ENCODE measurements at regions not wholly inside any gene's neighbourhood (a gene's known extent, or its start where the extent isn't known, plus 50 kb on each side); places are given as distances from the start of the nearest gene placed in this dataset.

DNA sequence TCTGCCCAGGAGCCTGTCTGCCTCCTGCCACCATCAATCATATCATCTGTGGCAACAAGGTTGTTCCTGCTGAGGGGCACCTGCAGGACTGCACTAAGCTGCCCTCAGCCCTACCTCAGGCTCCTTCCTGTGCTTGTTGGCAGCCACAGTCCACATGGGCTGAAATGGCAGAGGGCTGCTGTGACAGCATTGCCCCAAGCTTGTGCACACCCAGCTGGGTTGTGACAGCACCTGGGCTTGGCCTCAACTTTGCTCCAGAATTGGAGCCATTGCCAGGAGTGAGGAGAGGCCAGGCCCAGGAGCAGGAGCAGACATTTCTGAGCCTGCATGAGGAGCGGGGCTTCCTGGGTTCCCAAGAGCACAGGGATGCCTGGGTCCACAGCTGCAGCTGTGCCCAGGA, 340.9 kb upstream of the CHRM2 start:
- ChIA-PET POLR2A (no interaction called here), CTCF (no interaction called here)
- ATAC-seq (no peak), DNase-seq (ENCODE audit: low read depth, low spot score) (no peak)
- Histone ChIP-seq H3K36me3 (ENCODE audit: control insufficient read depth, insufficient read depth, low read length) (no peaks in the 10 kb centered on the region), H3K27me3 (ENCODE audit: control insufficient read depth, insufficient read depth, low read length) (no peaks in the 10 kb centered on the region), H3K9me3 (ENCODE audit: control insufficient read depth, insufficient read depth, low read depth, low read length) (0 out of 2 replicates have a peak, but pooled peaks cover 4% of the 10 kb centered on the region), H3K27ac (ENCODE audit: low read length) (no peak overlapping the region), H3K4me3 (ENCODE audit: low read depth in 2 of 2, low read length in 2 of 2) (no peak overlapping the region), H3K4me1 (ENCODE audit: control insufficient read depth, insufficient read depth, low read length) (no peaks in the 10 kb centered on the region)
- intact Hi-C loops (cut with micrococcal nuclease; ENCODE audit: unreplicated experiment), result no loop called here
- no TSS peak for BruUV-seq (replicated peaks)
- in situ Hi-C loops (cut with HindIII; ENCODE audit: low pct_unique_long_range_greater_than_20kb, low sequenced_read_pairs), result no loop called here
- TF ChIP-seq, protein P1, sequence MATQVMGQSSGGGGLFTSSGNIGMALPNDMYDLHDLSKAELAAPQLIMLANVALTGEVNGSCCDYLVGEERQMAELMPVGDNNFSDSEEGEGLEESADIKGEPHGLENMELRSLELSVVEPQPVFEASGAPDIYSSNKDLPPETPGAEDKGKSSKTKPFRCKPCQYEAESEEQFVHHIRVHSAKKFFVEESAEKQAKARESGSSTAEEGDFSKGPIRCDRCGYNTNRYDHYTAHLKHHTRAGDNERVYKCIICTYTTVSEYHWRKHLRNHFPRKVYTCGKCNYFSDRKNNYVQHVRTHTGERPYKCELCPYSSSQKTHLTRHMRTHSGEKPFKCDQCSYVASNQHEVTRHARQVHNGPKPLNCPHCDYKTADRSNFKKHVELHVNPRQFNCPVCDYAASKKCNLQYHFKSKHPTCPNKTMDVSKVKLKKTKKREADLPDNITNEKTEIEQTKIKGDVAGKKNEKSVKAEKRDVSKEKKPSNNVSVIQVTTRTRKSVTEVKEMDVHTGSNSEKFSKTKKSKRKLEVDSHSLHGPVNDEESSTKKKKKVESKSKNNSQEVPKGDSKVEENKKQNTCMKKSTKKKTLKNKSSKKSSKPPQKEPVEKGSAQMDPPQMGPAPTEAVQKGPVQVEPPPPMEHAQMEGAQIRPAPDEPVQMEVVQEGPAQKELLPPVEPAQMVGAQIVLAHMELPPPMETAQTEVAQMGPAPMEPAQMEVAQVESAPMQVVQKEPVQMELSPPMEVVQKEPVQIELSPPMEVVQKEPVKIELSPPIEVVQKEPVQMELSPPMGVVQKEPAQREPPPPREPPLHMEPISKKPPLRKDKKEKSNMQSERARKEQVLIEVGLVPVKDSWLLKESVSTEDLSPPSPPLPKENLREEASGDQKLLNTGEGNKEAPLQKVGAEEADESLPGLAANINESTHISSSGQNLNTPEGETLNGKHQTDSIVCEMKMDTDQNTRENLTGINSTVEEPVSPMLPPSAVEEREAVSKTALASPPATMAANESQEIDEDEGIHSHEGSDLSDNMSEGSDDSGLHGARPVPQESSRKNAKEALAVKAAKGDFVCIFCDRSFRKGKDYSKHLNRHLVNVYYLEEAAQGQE (IDR thresholded peaks at IDR 0.05; ENCODE audit: insufficient read depth in 1 of 2, low read depth in 2 of 2, low read length in 1 of 2), result no peak
- TF ChIP-seq, protein P2, sequence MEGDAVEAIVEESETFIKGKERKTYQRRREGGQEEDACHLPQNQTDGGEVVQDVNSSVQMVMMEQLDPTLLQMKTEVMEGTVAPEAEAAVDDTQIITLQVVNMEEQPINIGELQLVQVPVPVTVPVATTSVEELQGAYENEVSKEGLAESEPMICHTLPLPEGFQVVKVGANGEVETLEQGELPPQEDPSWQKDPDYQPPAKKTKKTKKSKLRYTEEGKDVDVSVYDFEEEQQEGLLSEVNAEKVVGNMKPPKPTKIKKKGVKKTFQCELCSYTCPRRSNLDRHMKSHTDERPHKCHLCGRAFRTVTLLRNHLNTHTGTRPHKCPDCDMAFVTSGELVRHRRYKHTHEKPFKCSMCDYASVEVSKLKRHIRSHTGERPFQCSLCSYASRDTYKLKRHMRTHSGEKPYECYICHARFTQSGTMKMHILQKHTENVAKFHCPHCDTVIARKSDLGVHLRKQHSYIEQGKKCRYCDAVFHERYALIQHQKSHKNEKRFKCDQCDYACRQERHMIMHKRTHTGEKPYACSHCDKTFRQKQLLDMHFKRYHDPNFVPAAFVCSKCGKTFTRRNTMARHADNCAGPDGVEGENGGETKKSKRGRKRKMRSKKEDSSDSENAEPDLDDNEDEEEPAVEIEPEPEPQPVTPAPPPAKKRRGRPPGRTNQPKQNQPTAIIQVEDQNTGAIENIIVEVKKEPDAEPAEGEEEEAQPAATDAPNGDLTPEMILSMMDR (IDR thresholded peaks at IDR 0.05), result no peak
- TF ChIP-seq POLR2AphosphoS5 (IDR thresholded peaks at IDR 0.05; ENCODE audit: low read depth, low read length) (no peak), SIN3A (IDR thresholded peaks at IDR 0.05; ENCODE audit: borderline replicate concordance, insufficient read depth, low read depth, low read length) (no peak), TCF7L2 (IDR thresholded peaks at IDR 0.05; ENCODE audit: low read depth, low read length) (no peak)

- DNase-seq (ENCODE audit: low read depth, low spot score), result no peak
These were observed 341.9 kb upstream of the CHRM2 start for GRCh38 chr7:136526408-136527105.

More at GRCh38 chr7:136526408-136527105, 341.9 kb upstream of the CHRM2 start:
- Histone ChIP-seq H3K4me1 (ENCODE audit: control insufficient read depth, insufficient read depth, low read length) (no peaks in the 10 kb centered on the region), H3K36me3 (ENCODE audit: control insufficient read depth, insufficient read depth, low read length) (no peaks in the 10 kb centered on the region), H3K27ac (ENCODE audit: low read length) (no peak overlapping the region), H3K27me3 (ENCODE audit: control insufficient read depth, insufficient read depth, low read length) (no peaks in the 10 kb centered on the region), H3K4me3 (ENCODE audit: low read depth in 2 of 2, low read length in 2 of 2) (no peak overlapping the region), H3K9me3 (ENCODE audit: control insufficient read depth, insufficient read depth, low read depth, low read length) (0 out of 2 replicates have a peak, but pooled peaks cover 4% of the 10 kb centered on the region)
- TF ChIP-seq, protein P2 (IDR thresholded peaks at IDR 0.05), result no peak
- TF ChIP-seq SIN3A (IDR thresholded peaks at IDR 0.05; ENCODE audit: borderline replicate concordance, insufficient read depth, low read depth, low read length), result no peak
- TF ChIP-seq, protein P1 (IDR thresholded peaks at IDR 0.05; ENCODE audit: insufficient read depth in 1 of 2, low read depth in 2 of 2, low read length in 1 of 2), result no peak
- no peak for TF ChIP-seq POLR2AphosphoS5 (IDR thresholded peaks at IDR 0.05; ENCODE audit: low read depth, low read length)
- no peak for TF ChIP-seq TCF7L2 (IDR thresholded peaks at IDR 0.05; ENCODE audit: low read depth, low read length)
- no TSS peak for BruUV-seq (replicated peaks)
- intact Hi-C loops (cut with micrococcal nuclease; ENCODE audit: unreplicated experiment) (no loop called here), in situ Hi-C loops (cut with HindIII; ENCODE audit: low pct_unique_long_range_greater_than_20kb, low sequenced_read_pairs) (no loop called here)
- ChIA-PET POLR2A (no interaction called here), CTCF (no interaction called here)
- ATAC-seq, result no peak

All from Panc1 (cell line).